HEK293T (cell line): ENCODE measurements at regions not wholly inside any gene's neighbourhood (a gene's known extent, or its start where the extent isn't known, plus 50 kb on each side); places are given as distances from the start of the nearest gene placed in this dataset.

ENCODE experiments used
- BHLHE40 ChIP-seq: fragments of 450-650 bp; IDR thresholded peaks from 2 replicates; pipeline ENCODE4 v1.6.1; 2016; ENCODE audit warnings: mild to moderate bottlenecking, moderate library complexity, borderline replicate concordance
- ELF4 ChIP-seq: fragments of 450-650 bp; IDR thresholded peaks from 2 replicates; pipeline ENCODE4 v1.6.1; 2017; ENCODE audit warnings: antibody characterized with exemption
- FOXK2 ChIP-seq: fragments of 450-650 bp; IDR thresholded peaks from 2 replicates; pipeline ENCODE4 v1.6.1; 2016; ENCODE audit warnings: mild to moderate bottlenecking
- FOXM1 ChIP-seq: fragments of 450-650 bp; IDR thresholded peaks from 2 replicates; pipeline ENCODE4 v1.6.1; 2017; ENCODE audit warnings: mild to moderate bottlenecking, borderline replicate concordance
- LEF1 ChIP-seq: fragments of 450-650 bp; IDR thresholded peaks from 2 replicates; pipeline ENCODE4 v1.6.1; 2017; ENCODE audit warnings: mild to moderate bottlenecking, borderline replicate concordance
- NFRKB ChIP-seq: fragments of 450-650 bp; IDR thresholded peaks from 2 replicates; pipeline ENCODE4 v1.6.1; 2016; ENCODE audit warnings: mild to moderate bottlenecking, moderate library complexity
- SP1 ChIP-seq: fragments of 450-650 bp; IDR thresholded peaks from 2 replicates; pipeline ENCODE4 v1.6.1; 2017
- TARDBP ChIP-seq: fragments of 450-650 bp; IDR thresholded peaks from 2 replicates; pipeline ENCODE4 v1.6.1; 2016
- ZNF384 ChIP-seq: fragments of 450-650 bp; IDR thresholded peaks from 2 replicates; pipeline ENCODE4 v1.6.1; 2016
- TF ChIP-seq, protein P1 (sequence below): fragments of 450-650 bp; IDR thresholded peaks from 2 replicates; pipeline ENCODE4 v1.6.1; 2016

DNA sequence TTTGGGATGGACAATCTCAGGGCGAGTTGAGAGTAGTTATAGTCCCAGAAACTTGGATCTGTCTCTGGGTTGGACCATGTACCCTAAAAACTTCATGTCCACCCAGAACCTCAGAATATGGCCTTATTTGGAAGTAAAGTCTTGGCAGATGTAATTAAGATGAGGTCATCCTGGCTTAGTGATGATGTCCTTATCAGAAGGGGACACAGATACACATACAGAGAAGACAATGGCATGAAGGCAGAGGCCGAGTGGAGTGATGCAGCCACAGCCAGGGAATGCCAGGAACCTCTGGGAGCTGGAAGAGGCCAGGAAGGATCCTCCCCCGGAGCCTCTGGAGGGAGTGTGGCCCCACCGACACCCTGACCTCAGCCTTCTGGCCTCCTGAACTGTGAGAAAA lies 61.2 kb upstream of the STX18 start:
- no peak for TF ChIP-seq FOXM1
- TF ChIP-seq NFRKB = no peak
- TF ChIP-seq LEF1 = no peak
- no peak for TF ChIP-seq TARDBP
- no peak for TF ChIP-seq SP1
- no peak for TF ChIP-seq ELF4
- no peak for TF ChIP-seq ZNF384
- TF ChIP-seq, protein P1, sequence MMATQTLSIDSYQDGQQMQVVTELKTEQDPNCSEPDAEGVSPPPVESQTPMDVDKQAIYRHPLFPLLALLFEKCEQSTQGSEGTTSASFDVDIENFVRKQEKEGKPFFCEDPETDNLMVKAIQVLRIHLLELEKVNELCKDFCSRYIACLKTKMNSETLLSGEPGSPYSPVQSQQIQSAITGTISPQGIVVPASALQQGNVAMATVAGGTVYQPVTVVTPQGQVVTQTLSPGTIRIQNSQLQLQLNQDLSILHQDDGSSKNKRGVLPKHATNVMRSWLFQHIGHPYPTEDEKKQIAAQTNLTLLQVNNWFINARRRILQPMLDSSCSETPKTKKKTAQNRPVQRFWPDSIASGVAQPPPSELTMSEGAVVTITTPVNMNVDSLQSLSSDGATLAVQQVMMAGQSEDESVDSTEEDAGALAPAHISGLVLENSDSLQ = no peak
- no peak for TF ChIP-seq BHLHE40
- TF ChIP-seq FOXK2 = no peak
